ENCODE measurements at regions not wholly inside any gene's neighbourhood (a gene's known extent, or its start where the extent isn't known, plus 50 kb on each side); places are given as distances from the start of the nearest gene placed in this dataset.

- CTCF ChIA-PET: no interaction called here
- Histone ChIP-seq H2BK15ac (ENCODE audit: low read depth, low read length) (no peak overlapping the region), H2AFZ (replicated peaks; ENCODE audit: low read length, poor library complexity) (peak overlapping the region; percentile 11), H3K27me3 (ENCODE audit: control insufficient read depth, insufficient read depth, low read length) (peaks cover 2% of the 10 kb centered on the region; the same call in 1 of the 2 replicates), H3K36me3 (ENCODE audit: control insufficient read depth, insufficient read depth, low read length) (no peaks in the 10 kb centered on the region), H3K4me1 (ENCODE audit: control insufficient read depth, insufficient read depth, low read length) (no peaks in the 10 kb centered on the region), H3K56ac (ENCODE audit: extremely low read depth, insufficient read depth, low read length) (no peak overlapping the region), H2BK120ac (ENCODE audit: low read depth, low read length) (no peak overlapping the region), H2AK5ac (ENCODE audit: low read depth, low read length) (no peak overlapping the region), H3K79me1 (ENCODE audit: low read depth in 1 of 2, low read length in 2 of 2) (no peaks in the 10 kb centered on the region), H4K5ac (ENCODE audit: low read depth, low read length) (no peak overlapping the region), H3K9ac (ENCODE audit: low read depth, low read length) (no peak overlapping the region), H4K20me1 (ENCODE audit: insufficient read depth, low read length) (no peaks in the 10 kb centered on the region), H3K4me2 (ENCODE audit: low read depth, low read length) (no peak overlapping the region), H2BK20ac (ENCODE audit: low read depth, low read length) (no peak overlapping the region), H3K14ac (replicated peaks; ENCODE audit: low read depth, low read length) (no peak overlapping the region), H3K4ac (ENCODE audit: low read depth, low read length) (no peak overlapping the region), H2AK9ac (replicated peaks; ENCODE audit: low read depth, low read length, poor library complexity) (no peak overlapping the region), H3K18ac (ENCODE audit: low read depth, low read length) (no peak overlapping the region), H3K9me3 (ENCODE audit: control insufficient read depth, insufficient read depth, low read length) (no peaks in the 10 kb centered on the region), H3K27ac (ENCODE audit: insufficient read depth, low read length) (no peak overlapping the region), H4K91ac (ENCODE audit: insufficient read depth, low read depth, low read length) (no peak overlapping the region), H3K9me1 (ENCODE audit: insufficient read depth, low read length) (no peaks in the 10 kb centered on the region), H2BK5ac (ENCODE audit: low read depth, low read length, poor library complexity, severe bottlenecking) (no peak overlapping the region), H4K8ac (ENCODE audit: low read depth in 2 of 2, low read length in 2 of 2) (no peak overlapping the region), H3K4me3 (ENCODE audit: insufficient read depth, low read depth, low read length) (no peak overlapping the region), H3K23ac (ENCODE audit: low read depth, low read length) (no peak overlapping the region)
- no peak for TF ChIP-seq MAFK (IDR thresholded peaks at IDR 0.05; ENCODE audit: low read depth, low read length)
- DNase-seq (no peak), ATAC-seq (ENCODE audit: low read depth) (no peak)
- BruUV-seq (replicated peaks): no TSS peak
- in situ Hi-C loops (cut with MboI; ENCODE audit: low sequenced_read_pairs): no loop called here
- POLR2A ChIA-PET (ENCODE audit: unreplicated experiment): no interaction called here
- intact Hi-C loops (cut with micrococcal nuclease): no loop called here
- dilution Hi-C loops (cut with HindIII; ENCODE audit: low sequenced_read_pairs, unreplicated experiment): no loop called here
These were observed 143.7 kb upstream of the CSF3R start for GRCh38 chr1:36626435-36626834.

Data from IMR-90 (cell line).